ENCODE measurements at regions not wholly inside any gene's neighbourhood (a gene's known extent, or its start where the extent isn't known, plus 50 kb on each side); places are given as distances from the start of the nearest gene placed in this dataset.

DNA sequence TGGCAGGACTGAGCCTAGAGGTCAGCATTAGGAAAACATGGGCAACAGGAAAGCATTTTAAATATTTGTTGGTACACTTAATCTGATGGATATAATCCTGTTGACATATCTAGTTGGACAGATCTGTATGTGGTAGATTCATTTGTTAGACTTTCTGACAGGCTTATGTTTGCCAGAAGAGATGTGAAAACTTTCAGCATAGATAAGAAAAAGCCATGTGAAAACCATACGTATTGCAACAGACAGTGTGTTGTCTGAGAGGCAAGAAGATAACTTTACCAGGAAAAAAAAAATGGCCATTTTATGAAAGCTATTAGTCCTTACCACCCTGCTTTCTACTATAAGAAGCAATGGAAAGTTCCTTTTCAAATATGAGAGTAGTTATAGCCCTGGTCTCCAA, 1902.2 kb upstream of the C9orf72 start:
- DNase-seq (ENCODE audit: insufficient read length, low spot score) (no peak), FAIRE-seq (no peak)
- no peak for TF ChIP-seq CTCF (IDR thresholded peaks at IDR 0.05; ENCODE audit: insufficient read depth, missing control alignments)

- no peak for TF ChIP-seq CTCF (IDR thresholded peaks at IDR 0.05; ENCODE audit: insufficient read depth, missing control alignments)
- DNase-seq (ENCODE audit: insufficient read length, low spot score): no peak
- FAIRE-seq: no peak
These were observed 1938.4 kb upstream of the C9orf72 start for GRCh38 chr9:29511680-29512079.

DNA sequence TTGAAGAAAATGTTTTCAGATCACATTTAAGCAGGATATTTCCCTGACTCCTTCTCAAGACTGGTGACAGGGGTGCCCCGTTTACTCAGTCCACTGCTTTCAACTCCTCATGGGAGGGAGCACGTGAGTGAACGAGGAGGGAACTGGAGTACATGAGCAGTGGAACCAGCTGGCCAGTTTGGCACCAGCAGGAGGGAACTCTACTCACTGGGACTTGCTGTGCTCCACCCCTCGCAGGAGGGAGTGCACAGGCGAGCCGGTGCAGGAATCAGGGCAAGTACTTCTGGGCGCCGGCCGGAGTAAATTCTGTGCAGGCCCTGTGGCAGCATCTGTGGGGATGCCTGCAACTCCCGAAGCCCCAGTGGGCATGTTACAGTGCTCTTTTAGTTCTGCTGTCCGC, 1941.1 kb upstream of the C9orf72 start:
- FAIRE-seq: no peak
- DNase-seq (ENCODE audit: insufficient read length, low spot score): no peak
- no peak for TF ChIP-seq CTCF (IDR thresholded peaks at IDR 0.05; ENCODE audit: insufficient read depth, missing control alignments)

DNA sequence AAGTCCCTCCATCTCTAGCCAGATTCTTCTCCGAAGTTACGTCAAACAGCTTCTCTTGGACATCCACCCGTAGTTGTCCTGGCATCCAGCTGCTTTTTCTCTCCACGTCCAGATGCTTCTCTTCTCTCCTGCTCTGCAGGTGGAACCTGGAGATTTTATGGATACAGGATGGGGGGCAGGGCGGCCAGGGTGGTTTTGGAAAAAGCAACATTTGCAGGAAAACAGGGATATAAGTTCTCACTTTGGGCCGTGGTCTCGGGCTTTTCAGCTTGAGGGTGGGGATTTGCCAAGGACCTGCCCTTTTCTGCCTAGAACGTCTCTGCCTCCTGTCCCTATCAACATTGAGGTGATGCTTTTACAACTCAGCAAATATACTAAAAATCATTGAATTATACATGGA, 1941.6 kb upstream of the C9orf72 start:
- no peak for TF ChIP-seq CTCF (IDR thresholded peaks at IDR 0.05; ENCODE audit: insufficient read depth, missing control alignments)
- FAIRE-seq (no peak), DNase-seq (ENCODE audit: insufficient read length, low spot score) (no peak)

DNA sequence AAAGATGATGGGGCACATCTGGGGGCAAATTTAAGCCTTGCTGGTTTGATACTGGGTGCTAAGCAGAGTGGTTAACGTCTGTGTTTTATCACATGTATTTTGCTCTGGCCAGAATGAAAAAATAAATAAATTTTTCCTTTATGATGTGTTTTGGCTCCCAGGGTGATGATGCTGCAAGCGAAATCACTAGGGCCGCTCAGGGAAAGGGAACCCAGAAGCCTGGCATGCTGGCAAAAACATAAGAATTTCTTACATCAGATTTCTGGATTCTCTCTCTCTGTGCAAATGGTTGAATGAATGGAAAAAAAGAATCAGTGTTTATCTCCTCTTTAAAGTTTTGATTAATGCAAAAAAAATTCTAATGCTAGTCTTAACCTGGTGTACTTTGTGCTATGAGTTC, 1975.2 kb upstream of the C9orf72 start:
- no peak for TF ChIP-seq CTCF (IDR thresholded peaks at IDR 0.05; ENCODE audit: insufficient read depth, missing control alignments)
- no peak for DNase-seq (ENCODE audit: insufficient read length, low spot score)
- no peak for FAIRE-seq

DNA sequence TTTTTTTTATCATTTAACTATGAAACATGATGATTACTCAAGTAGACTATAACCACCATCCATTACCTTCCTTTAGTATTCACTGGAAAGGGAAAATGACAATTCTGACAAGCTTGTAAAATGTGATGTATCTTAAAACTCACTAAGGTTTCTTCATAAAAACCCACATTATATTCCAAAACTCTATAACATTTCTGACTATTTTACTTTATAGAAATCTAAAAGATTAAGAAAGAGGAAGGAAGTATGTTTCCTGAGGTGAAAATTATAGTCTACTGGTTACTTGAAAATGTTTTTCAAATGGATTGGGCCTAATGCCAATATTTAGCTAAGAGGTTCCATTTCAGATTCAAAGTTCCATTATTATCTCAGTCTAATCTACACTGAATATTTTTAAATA, 1982.2 kb upstream of the C9orf72 start:
- no peak for DNase-seq (ENCODE audit: insufficient read length, low spot score)
- no peak for FAIRE-seq

GRCh38 chr9:29556317-29556716, 1983.0 kb upstream of the C9orf72 start:
- TF ChIP-seq CTCF (IDR thresholded peaks at IDR 0.05; ENCODE audit: insufficient read depth, missing control alignments): no peak
- no peak for FAIRE-seq
- DNase-seq (ENCODE audit: insufficient read length, low spot score): no peak

More for the DNA sequence above, 1982.2 kb upstream of the C9orf72 start:
- no peak for TF ChIP-seq CTCF (IDR thresholded peaks at IDR 0.05; ENCODE audit: insufficient read depth, missing control alignments)

All from D721Med (cell line).